NB4 (cell line): ENCODE measurements at regions not wholly inside any gene's neighbourhood (a gene's known extent, or its start where the extent isn't known, plus 50 kb on each side); places are given as distances from the start of the nearest gene placed in this dataset.

Experiments used
- POLR2A ChIP-seq: IDR thresholded peaks from 2 replicates; pipeline ENCODE4 v1.6.1; 2011; ENCODE audit warnings: mild to moderate bottlenecking; ENCODE audit not compliant: insufficient read length; ENCODE audit errors: extremely low read depth
- TF ChIP-seq, protein P1 (sequence below): IDR thresholded peaks from one replicate; pipeline ENCODE4 v1.5.1; 2012; ENCODE audit warnings: low read depth, low read length

- TF ChIP-seq, protein P1, sequence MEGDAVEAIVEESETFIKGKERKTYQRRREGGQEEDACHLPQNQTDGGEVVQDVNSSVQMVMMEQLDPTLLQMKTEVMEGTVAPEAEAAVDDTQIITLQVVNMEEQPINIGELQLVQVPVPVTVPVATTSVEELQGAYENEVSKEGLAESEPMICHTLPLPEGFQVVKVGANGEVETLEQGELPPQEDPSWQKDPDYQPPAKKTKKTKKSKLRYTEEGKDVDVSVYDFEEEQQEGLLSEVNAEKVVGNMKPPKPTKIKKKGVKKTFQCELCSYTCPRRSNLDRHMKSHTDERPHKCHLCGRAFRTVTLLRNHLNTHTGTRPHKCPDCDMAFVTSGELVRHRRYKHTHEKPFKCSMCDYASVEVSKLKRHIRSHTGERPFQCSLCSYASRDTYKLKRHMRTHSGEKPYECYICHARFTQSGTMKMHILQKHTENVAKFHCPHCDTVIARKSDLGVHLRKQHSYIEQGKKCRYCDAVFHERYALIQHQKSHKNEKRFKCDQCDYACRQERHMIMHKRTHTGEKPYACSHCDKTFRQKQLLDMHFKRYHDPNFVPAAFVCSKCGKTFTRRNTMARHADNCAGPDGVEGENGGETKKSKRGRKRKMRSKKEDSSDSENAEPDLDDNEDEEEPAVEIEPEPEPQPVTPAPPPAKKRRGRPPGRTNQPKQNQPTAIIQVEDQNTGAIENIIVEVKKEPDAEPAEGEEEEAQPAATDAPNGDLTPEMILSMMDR: no peak
- no peak for TF ChIP-seq POLR2A
These were observed 469.8 kb downstream of the KIF20B start for GRCh38 chr10:90171014-90171722.
